GM19372 (cell line): ENCODE measurements at regions not wholly inside any gene's neighbourhood (a gene's known extent, or its start where the extent isn't known, plus 50 kb on each side); places are given as distances from the start of the nearest gene placed in this dataset.
"Not testable (repeated sequence)": the region's sequence is repeated elsewhere in the genome, so short reads cannot be mapped to it uniquely, and the experiment has no call there.

Source experiments
- ATAC-seq: cut with Tn5 transposase; IDR thresholded peaks from one replicate; pipeline ENCODE4 v1.9.1; 2021; ENCODE audit warnings: mild to moderate bottlenecking, low read depth, moderate library complexity; ENCODE audit not compliant: unreplicated experiment

- no peak for ATAC-seq
Observed at GRCh38 chr12:88743946-88744685, 163.8 kb upstream of the KITLG start.

GRCh38 chr12:88737838-88738472 is 157.7 kb upstream of the KITLG start:
- ATAC-seq = no peak

- ATAC-seq = no peak
Observed at GRCh38 chr12:88736031-88736430, 155.8 kb upstream of the KITLG start.

- ATAC-seq = no peak
Observed at GRCh38 chr12:88733008-88733407, 152.7 kb upstream of the KITLG start.

GRCh38 chr12:88729196-88729595 is 148.9 kb upstream of the KITLG start:
- ATAC-seq = no peak

- ATAC-seq = no peak
Observed at GRCh38 chr12:88726806-88727720, 146.8 kb upstream of the KITLG start.

GRCh38 chr12:88725592-88726143 is 145.4 kb upstream of the KITLG start:
- no peak for ATAC-seq

- no peak for ATAC-seq
Observed at GRCh38 chr12:88723219-88723618, 142.9 kb upstream of the KITLG start.

- ATAC-seq = no peak
Observed at GRCh38 chr12:88720785-88721650, 140.7 kb upstream of the KITLG start.

- ATAC-seq = no peak
Observed at GRCh38 chr12:88720231-88720630, 140.0 kb upstream of the KITLG start.

- ATAC-seq = no peak
Observed at GRCh38 chr12:88717188-88717587, 136.9 kb upstream of the KITLG start.

GRCh38 chr12:88716240-88716639 is 136.0 kb upstream of the KITLG start:
- ATAC-seq = no peak

- ATAC-seq = no peak
Observed at GRCh38 chr12:88715673-88716072, 135.4 kb upstream of the KITLG start.

- not testable (repeated sequence) for ATAC-seq
Observed at GRCh38 chr12:88714263-88714882, 134.1 kb upstream of the KITLG start.

- ATAC-seq = no peak
Observed at GRCh38 chr12:88707800-88708199, 127.5 kb upstream of the KITLG start.

GRCh38 chr12:88706286-88706685 is 126.0 kb upstream of the KITLG start:
- ATAC-seq = no peak

- ATAC-seq = no peak
Observed at GRCh38 chr12:88703790-88704189, 123.5 kb upstream of the KITLG start.

GRCh38 chr12:88698471-88698870 is 118.2 kb upstream of the KITLG start:
- ATAC-seq = no peak

- no peak for ATAC-seq
Observed at GRCh38 chr12:88693837-88694445, 113.7 kb upstream of the KITLG start.
